Stimulated activated CD4-positive, alpha-beta T cell treated with anti-CD3 and anti-CD28 coated beads, Interleukin-12 subunit alpha, Interleukin-12 subunit beta, amount 100 ng/mL, for 4 hours (primary cell): ENCODE measurements at regions not wholly inside any gene's neighbourhood (a gene's known extent, or its start where the extent isn't known, plus 50 kb on each side); places are given as distances from the start of the nearest gene placed in this dataset.

Experiments
- DNase-seq: peaks from one replicate; pipeline ENCODE4 v3.0.0-alpha.2; 2020

GRCh38 chr1:208923946-208924720 is 659.4 kb upstream of the CAMK1G start:
- DNase-seq = no peak

- no peak for DNase-seq
Observed at GRCh38 chr1:208924928-208925327, 658.6 kb upstream of the CAMK1G start.

- DNase-seq = no peak
Observed at GRCh38 chr1:208928349-208929010, 655.0 kb upstream of the CAMK1G start.

GRCh38 chr1:208929575-208929974 is 653.9 kb upstream of the CAMK1G start:
- no peak for DNase-seq

- no peak for DNase-seq
Observed at GRCh38 chr1:208931936-208932335, 651.6 kb upstream of the CAMK1G start.

GRCh38 chr1:208933984-208934525 is 649.5 kb upstream of the CAMK1G start:
- no peak for DNase-seq

- no peak for DNase-seq
Observed at GRCh38 chr1:208934933-208935332, 648.6 kb upstream of the CAMK1G start.

- no peak for DNase-seq
Observed at GRCh38 chr1:208935517-208936187, 647.9 kb upstream of the CAMK1G start.

GRCh38 chr1:208939537-208940085 is 643.9 kb upstream of the CAMK1G start:
- DNase-seq = no peak

- no peak for DNase-seq
Observed at GRCh38 chr1:208942394-208943130, 641.0 kb upstream of the CAMK1G start.

GRCh38 chr1:208943291-208943690 is 640.2 kb upstream of the CAMK1G start:
- no peak for DNase-seq

- no peak for DNase-seq
Observed at GRCh38 chr1:208944981-208945451, 638.5 kb upstream of the CAMK1G start.

- DNase-seq = no peak
Observed at GRCh38 chr1:208950206-208950605, 633.3 kb upstream of the CAMK1G start.

- no peak for DNase-seq
Observed at GRCh38 chr1:208951026-208951525, 632.4 kb upstream of the CAMK1G start.

- no peak for DNase-seq
Observed at GRCh38 chr1:208951908-208952307, 631.6 kb upstream of the CAMK1G start.

- no peak for DNase-seq
Observed at GRCh38 chr1:208962867-208963266, 620.6 kb upstream of the CAMK1G start.

GRCh38 chr1:208965351-208965750 is 618.2 kb upstream of the CAMK1G start:
- DNase-seq = no peak

GRCh38 chr1:208967334-208967733 is 616.2 kb upstream of the CAMK1G start:
- no peak for DNase-seq

GRCh38 chr1:208974717-208975116 is 608.8 kb upstream of the CAMK1G start:
- no peak for DNase-seq

- no peak for DNase-seq
Observed at GRCh38 chr1:208975456-208975855, 608.1 kb upstream of the CAMK1G start.

- no peak for DNase-seq
Observed at GRCh38 chr1:208977012-208977411, 606.5 kb upstream of the CAMK1G start.

GRCh38 chr1:208977638-208978256 is 605.8 kb upstream of the CAMK1G start:
- DNase-seq = no peak
